ENCODE measurements at regions not wholly inside any gene's neighbourhood (a gene's known extent, or its start where the extent isn't known, plus 50 kb on each side); places are given as distances from the start of the nearest gene placed in this dataset.
"Not testable (repeated sequence)": the region's sequence is repeated elsewhere in the genome, so short reads cannot be mapped to it uniquely, and the experiment has no call there.

DNA sequence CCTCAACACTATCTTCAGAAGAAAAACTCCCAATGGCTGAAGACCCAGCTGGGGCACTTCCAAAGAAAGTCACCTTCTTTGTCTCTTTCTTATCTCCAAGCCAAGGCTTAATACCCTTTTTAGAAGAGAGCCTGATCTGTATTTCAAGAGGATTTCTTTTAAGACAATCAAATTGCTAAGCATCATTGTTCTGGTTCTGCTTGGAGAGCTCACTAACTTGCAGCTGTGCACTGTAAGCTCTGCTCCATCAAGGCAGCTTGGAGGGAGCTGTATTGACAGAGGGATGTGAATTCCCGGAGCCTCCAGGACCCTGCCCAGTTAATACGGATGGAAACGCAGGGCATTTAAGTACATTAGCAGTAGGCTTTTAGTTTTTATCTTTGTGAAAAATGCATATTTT is 253.1 kb downstream of the TDRD15 start:
- 72 to 89% (median 80%) methylated on average over 3 of the region's 3 CpGs for WGBS, 3 donors
- no peaks in the 10 kb centered on the region for H3K27me3 ChIP-seq
- no peaks in the 10 kb centered on the region for H3K4me1 ChIP-seq (ENCODE audit: insufficient read depth)
- intact Hi-C loops (cut with DNase I) = no loop called here
- DNase-seq = no peak
- H3K27ac ChIP-seq = no peak overlapping the region
- TF ChIP-seq POLR2A (IDR thresholded peaks at IDR 0.05) (no peak), EP300 (IDR thresholded peaks at IDR 0.05) (no peak)
- TF ChIP-seq, protein P1, sequence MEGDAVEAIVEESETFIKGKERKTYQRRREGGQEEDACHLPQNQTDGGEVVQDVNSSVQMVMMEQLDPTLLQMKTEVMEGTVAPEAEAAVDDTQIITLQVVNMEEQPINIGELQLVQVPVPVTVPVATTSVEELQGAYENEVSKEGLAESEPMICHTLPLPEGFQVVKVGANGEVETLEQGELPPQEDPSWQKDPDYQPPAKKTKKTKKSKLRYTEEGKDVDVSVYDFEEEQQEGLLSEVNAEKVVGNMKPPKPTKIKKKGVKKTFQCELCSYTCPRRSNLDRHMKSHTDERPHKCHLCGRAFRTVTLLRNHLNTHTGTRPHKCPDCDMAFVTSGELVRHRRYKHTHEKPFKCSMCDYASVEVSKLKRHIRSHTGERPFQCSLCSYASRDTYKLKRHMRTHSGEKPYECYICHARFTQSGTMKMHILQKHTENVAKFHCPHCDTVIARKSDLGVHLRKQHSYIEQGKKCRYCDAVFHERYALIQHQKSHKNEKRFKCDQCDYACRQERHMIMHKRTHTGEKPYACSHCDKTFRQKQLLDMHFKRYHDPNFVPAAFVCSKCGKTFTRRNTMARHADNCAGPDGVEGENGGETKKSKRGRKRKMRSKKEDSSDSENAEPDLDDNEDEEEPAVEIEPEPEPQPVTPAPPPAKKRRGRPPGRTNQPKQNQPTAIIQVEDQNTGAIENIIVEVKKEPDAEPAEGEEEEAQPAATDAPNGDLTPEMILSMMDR (IDR thresholded peaks at IDR 0.05) = no peak
- H3K9me3 ChIP-seq = no peaks in the 10 kb centered on the region
- no peak overlapping the region for H3K4me3 ChIP-seq
- H3K36me3 ChIP-seq = no peaks in the 10 kb centered on the region

DNA sequence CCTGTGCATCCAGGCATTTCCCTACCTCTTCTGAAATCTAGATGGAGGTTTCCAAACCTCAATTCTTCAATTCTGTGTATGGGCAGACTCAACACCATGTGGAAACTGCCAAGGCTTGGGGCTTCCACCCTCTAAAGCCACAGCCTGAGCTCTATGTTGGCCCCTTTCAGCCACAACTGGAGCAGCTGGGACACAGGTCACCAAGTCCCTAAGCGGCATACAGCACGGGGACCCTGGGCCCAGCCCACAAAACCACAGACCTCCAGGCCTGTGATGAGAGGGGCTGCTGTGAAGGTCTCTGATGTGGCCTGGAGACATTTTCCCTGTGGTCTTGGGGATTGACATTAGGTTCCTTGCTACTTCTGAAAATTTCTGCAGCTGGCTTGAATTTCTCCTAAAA is 255.4 kb downstream of the TDRD15 start:
- TF ChIP-seq, protein P1 (IDR thresholded peaks at IDR 0.05) = no peak
- intact Hi-C loops (cut with DNase I) = no loop called here
- WGBS, 3 donors = 89 to 94% (median 92%) methylated on average over 2 of the region's 2 CpGs
- no peak for DNase-seq
- Histone ChIP-seq H3K27ac (no peak overlapping the region), H3K4me1 (ENCODE audit: insufficient read depth) (peaks cover 1% of the 10 kb centered on the region), H3K9me3 (no peaks in the 10 kb centered on the region), H3K4me3 (no peak overlapping the region), H3K27me3 (no peaks in the 10 kb centered on the region), H3K36me3 (no peaks in the 10 kb centered on the region)

DNA sequence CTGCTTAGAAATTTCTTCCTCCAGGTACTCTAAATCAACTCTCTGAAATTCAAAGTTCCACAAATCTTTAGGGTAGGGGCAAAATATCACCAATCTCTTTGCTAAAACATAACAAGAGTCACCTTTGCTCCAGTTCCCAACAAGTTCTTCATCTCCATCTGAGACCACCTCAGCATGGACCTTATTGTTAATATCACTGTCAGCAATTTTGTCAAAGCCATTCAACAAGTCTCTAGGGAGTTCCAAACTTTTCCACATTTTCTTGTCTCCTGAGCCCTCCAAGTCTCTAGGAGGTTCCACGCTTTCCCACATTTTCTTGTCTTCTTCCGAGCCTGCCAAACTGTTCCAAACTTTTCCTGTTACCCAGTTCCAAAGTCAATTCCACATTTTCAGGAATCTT is 255.9 kb downstream of the TDRD15 start:
- H3K4me3 ChIP-seq; intact Hi-C loops (cut with DNase I); H3K27ac ChIP-seq; H3K9me3 ChIP-seq; H3K27me3 ChIP-seq; DNase-seq; H3K36me3 ChIP-seq; H3K4me1 ChIP-seq (ENCODE audit: insufficient read depth): not testable (repeated sequence)
- 95 to 97% (median 95%) methylated on average over 2 of the region's 2 CpGs for WGBS, 3 donors

DNA sequence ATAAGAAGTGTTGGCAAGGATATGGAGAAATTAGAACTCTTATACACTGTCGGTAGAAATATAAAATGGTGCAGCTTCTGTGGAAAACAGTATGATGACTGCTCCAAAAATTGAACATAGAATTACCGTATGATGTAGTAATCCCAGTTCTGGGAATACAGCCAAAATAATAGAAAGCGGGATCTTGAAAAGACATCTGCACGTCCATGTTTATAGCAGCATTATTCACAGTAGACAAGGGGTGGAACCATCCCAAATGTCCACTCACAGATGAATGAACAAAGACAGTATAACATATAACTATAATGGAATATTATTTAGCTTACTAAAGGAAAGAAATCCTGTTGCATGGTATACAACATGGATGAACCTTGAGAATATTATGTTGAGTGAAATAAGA is 257.7 kb downstream of the TDRD15 start:
- no peaks in the 10 kb centered on the region for H3K36me3 ChIP-seq
- DNase-seq = no peak
- no peak for TF ChIP-seq POLR2A (IDR thresholded peaks at IDR 0.05)
- TF ChIP-seq, protein P1 (IDR thresholded peaks at IDR 0.05) = no peak
- TF ChIP-seq EP300 (IDR thresholded peaks at IDR 0.05) = no peak

DNA sequence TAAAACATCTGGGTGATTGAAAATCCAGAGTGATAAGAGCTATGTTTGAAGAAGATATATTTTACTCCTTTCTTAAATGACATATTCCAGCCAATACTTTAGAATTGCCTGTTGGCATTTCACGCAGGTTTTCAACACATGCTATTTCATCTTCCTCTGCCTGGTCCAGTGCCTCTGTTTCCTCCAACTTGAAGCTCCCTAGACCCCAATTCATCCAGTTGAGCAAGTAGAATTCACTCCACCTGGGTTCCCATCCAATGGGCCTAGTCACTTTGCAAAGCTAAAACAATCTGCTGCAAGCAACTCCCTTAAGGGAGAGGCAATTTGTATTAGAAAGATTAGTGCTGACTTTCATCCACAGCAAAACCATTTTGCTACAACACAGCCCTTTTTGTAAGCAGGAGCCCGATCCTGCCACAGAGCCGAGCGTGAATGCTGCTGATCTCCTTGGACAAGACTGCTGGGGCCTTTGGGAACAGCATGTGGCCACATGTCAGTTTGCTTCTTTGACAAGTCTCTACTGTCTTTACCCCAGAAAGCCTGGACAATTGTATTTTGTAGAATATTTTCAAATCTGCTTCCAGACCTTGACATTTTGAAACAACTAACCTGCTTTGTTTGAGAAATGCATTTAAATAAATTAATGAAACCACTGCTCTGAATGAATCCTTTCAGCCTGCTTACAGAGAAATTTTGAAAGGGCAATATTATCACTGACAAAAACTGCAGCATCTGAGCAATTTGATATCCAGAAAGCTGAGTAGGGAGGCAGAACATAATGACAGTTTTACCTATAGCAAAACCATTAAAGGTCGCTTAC is 259.1 kb downstream of the TDRD15 start:
- Histone ChIP-seq H3K27ac (no peak overlapping the region), H3K27me3 (no peaks in the 10 kb centered on the region), H3K4me3 (no peak overlapping the region), H3K9me3 (no peaks in the 10 kb centered on the region), H3K36me3 (no peaks in the 10 kb centered on the region), H3K4me1 (ENCODE audit: insufficient read depth) (peaks cover 4% of the 10 kb centered on the region)
- intact Hi-C loops (cut with DNase I) = no loop called here
- no peak for TF ChIP-seq EP300 (IDR thresholded peaks at IDR 0.05)
- 75 to 77% (median 76%) methylated on average over 5 of the region's 5 CpGs for WGBS, 3 donors
- no peak for DNase-seq

More for the DNA sequence above, 257.7 kb downstream of the TDRD15 start:
- 55 to 59% (median 58%) methylated on average over 4 of the region's 4 CpGs for WGBS, 3 donors
- H3K9me3 ChIP-seq = no peaks in the 10 kb centered on the region
- intact Hi-C loops (cut with DNase I) = no loop called here
- no peaks in the 10 kb centered on the region for H3K27me3 ChIP-seq
- no peak overlapping the region for H3K27ac ChIP-seq
- H3K4me3 ChIP-seq = no peak overlapping the region
- H3K4me1 ChIP-seq (ENCODE audit: insufficient read depth) = peaks cover 4% of the 10 kb centered on the region

Data from ovary (tissue), 7 donors.